ENCODE measurements at regions not wholly inside any gene's neighbourhood (a gene's known extent, or its start where the extent isn't known, plus 50 kb on each side); places are given as distances from the start of the nearest gene placed in this dataset.

DNA sequence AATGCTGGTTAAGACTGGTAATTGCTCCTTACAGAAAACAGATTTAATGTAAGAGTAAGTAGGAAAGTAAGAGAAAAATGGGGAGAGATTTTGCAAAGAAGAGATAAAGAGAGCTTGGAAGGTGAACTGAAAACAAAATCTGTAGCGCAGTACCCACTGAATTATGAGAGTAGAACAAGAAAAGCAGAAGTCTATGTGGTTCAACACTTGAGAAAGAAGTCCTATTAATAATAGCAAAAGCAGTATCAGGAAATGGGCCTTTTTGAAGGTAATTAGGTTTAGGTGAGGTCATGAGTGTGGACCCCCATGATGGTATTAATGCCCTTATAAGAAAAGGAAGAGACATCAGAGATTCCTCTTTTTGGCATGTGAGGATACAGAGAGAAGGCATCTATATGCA, 460.6 kb downstream of the CETN3 start:
- TF ChIP-seq, protein P1, sequence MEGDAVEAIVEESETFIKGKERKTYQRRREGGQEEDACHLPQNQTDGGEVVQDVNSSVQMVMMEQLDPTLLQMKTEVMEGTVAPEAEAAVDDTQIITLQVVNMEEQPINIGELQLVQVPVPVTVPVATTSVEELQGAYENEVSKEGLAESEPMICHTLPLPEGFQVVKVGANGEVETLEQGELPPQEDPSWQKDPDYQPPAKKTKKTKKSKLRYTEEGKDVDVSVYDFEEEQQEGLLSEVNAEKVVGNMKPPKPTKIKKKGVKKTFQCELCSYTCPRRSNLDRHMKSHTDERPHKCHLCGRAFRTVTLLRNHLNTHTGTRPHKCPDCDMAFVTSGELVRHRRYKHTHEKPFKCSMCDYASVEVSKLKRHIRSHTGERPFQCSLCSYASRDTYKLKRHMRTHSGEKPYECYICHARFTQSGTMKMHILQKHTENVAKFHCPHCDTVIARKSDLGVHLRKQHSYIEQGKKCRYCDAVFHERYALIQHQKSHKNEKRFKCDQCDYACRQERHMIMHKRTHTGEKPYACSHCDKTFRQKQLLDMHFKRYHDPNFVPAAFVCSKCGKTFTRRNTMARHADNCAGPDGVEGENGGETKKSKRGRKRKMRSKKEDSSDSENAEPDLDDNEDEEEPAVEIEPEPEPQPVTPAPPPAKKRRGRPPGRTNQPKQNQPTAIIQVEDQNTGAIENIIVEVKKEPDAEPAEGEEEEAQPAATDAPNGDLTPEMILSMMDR (IDR thresholded peaks at IDR 0.05) = no peak
- TF ChIP-seq POLR2A (IDR thresholded peaks at IDR 0.05) (no peak), EP300 (IDR thresholded peaks at IDR 0.05) (no peak), POLR2AphosphoS5 (IDR thresholded peaks at IDR 0.05) (no peak)
